ENCODE measurements at regions not wholly inside any gene's neighbourhood (a gene's known extent, or its start where the extent isn't known, plus 50 kb on each side); places are given as distances from the start of the nearest gene placed in this dataset.

DNA sequence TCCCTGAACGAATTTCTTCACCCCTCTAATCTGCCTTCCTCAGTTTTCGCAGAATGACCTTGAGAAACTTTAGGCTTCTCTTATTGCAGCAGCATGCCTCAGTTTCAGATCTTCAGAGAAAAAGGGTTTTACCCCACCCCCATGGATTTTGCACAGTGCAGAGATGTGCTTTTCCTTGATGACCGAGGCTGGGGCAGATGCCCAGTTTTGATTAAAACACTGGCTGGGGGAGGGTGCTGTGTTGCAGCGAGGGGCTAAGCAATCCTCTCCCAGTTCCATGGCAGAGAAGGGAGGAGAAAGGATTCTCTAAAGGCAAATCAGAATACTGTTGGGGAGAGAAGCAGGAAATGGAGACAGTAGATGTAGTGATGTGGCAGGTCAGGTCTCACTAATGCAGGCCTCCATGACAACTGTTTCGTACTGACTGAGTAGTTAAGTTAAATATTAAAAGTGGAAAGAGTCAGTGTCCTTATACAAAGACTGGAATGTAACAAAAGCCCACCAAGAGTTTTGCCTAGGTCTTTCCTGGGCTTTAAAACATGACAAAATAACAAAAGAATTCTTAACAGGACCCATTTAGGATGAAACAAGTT, 50.8 kb upstream of the PDZD8 start:
- no peak for DNase-seq (ENCODE audit: low read depth)

DNA sequence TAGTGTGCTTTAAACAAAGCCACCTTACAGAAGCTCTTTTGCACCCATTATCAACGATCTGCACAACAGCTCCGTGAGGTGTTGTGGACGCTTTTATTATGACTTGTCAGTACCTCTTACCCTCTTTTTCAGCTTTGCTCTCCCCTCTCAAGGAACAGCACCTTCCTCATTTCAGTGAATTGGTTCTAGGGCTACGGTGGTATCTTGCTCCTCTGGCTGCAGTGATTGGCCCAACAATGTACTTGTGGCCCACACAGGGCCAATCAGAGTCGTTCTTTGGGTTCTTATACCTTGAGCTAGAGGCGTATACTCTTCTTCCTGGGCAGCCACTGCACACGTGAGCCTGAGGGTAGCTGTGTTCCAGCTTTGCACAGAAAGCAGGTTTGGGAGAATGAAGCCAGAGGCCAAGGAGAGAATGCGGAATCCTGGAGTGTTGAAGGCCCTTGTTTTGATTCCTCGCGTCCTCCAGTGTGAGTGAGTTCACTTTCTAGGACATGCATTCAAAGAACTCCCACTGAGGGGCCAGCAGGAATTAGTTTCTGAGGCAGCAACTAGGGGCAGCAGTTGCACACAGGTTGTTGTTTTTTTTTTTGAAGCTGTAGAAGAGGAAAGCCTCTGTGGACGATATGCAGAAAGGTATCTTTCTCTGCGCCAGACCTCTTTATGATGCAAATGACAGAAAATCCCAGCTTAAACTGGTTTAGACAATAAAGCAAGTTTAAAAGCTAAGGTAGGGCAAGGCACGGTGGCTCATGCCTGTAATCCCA, 49.8 kb upstream of the PDZD8 start:
- DNase-seq (ENCODE audit: low read depth), result no peak
